Right ventricle myocardium superior (tissue), 1 donor: ENCODE measurements at regions not wholly inside any gene's neighbourhood (a gene's known extent, or its start where the extent isn't known, plus 50 kb on each side); places are given as distances from the start of the nearest gene placed in this dataset.
A peak's percentile ranks its signal among the peaks of the same experiment; 100 is the strongest.

Source experiments
- ATAC-seq: fragments of 200-7000 bp; cut with Tn5 transposase; one replicate; pipeline ENCODE4 v1.9.1; 2020; ENCODE audit warnings: mild to moderate bottlenecking; ENCODE audit not compliant: poor library complexity
- DNase-seq: peaks from one replicate; pipeline ENCODE4 v3.0.0-alpha.2; 2020
- intact Hi-C: fragments of 100-400 bp; cut with DNase I; formaldehyde crosslinking; loops from one replicate; pipeline ENCODE4 v1.11.2; 2022
- donor health status: DM: no; HTN: yes; CAD: no; lungs with severe emphysema.

- intact Hi-C loops: no loop called here
- ATAC-seq: no peak
Observed at GRCh38 chr18:46310258-46310657, 206.1 kb downstream of the HAUS1 start.

GRCh38 chr18:46310675-46311345 is 206.6 kb downstream of the HAUS1 start:
- no peak for ATAC-seq
- DNase-seq: no peak
- intact Hi-C loops: no loop called here

More at GRCh38 chr18:46310258-46310657, 206.1 kb downstream of the HAUS1 start:
- DNase-seq: no peak

GRCh38 chr18:46311491-46311890 is 207.3 kb downstream of the HAUS1 start:
- ATAC-seq (no peak), DNase-seq (no peak)
- intact Hi-C loops: no loop called here

- ATAC-seq (no peak), DNase-seq (no peak)
- intact Hi-C loops: no loop called here
Observed at GRCh38 chr18:46312221-46312620, 208.0 kb downstream of the HAUS1 start.

GRCh38 chr18:46313521-46313920 is 209.3 kb downstream of the HAUS1 start:
- ATAC-seq (no peak), DNase-seq (no peak)
- intact Hi-C loops: no loop called here

GRCh38 chr18:46314011-46314410 is 209.8 kb downstream of the HAUS1 start:
- no peak for DNase-seq
- intact Hi-C loops: no loop called here
- ATAC-seq: no peak

- DNase-seq (no peak), ATAC-seq (no peak)
- intact Hi-C loops: no loop called here
Observed at GRCh38 chr18:46315161-46315560, 211.0 kb downstream of the HAUS1 start.

GRCh38 chr18:46318356-46318755 is 214.2 kb downstream of the HAUS1 start:
- intact Hi-C loops: no loop called here
- ATAC-seq (no peak), DNase-seq (no peak)

GRCh38 chr18:46319783-46320182 is 215.6 kb downstream of the HAUS1 start:
- DNase-seq (no peak), ATAC-seq (no peak)

GRCh38 chr18:46320297-46320696 is 216.1 kb downstream of the HAUS1 start:
- ATAC-seq (no peak), DNase-seq (no peak)
- intact Hi-C loops: no loop called here

More at GRCh38 chr18:46319783-46320182, 215.6 kb downstream of the HAUS1 start:
- intact Hi-C loops: no loop called here

- ATAC-seq (no peak), DNase-seq (no peak)
- intact Hi-C loops: no loop called here
Observed at GRCh38 chr18:46320928-46321711, 216.9 kb downstream of the HAUS1 start.

GRCh38 chr18:46321955-46322354 is 217.8 kb downstream of the HAUS1 start:
- ATAC-seq (no peak), DNase-seq (no peak)
- intact Hi-C loops: no loop called here

- intact Hi-C loops: no loop called here
- no peak for DNase-seq
- no peak for ATAC-seq
Observed at GRCh38 chr18:46322411-46322891, 218.3 kb downstream of the HAUS1 start.

- ATAC-seq (no peak), DNase-seq (no peak)
- intact Hi-C loops: no loop called here
Observed at GRCh38 chr18:46322941-46323340, 218.8 kb downstream of the HAUS1 start.

- ATAC-seq (peak; percentile 74), DNase-seq (no peak)
- intact Hi-C loops: no loop called here
Observed at GRCh38 chr18:46324087-46324955, 220.1 kb downstream of the HAUS1 start.

- intact Hi-C loops: no loop called here
- DNase-seq: no peak
- ATAC-seq: no peak
Observed at GRCh38 chr18:46325895-46326294, 221.7 kb downstream of the HAUS1 start.

GRCh38 chr18:46329736-46330246 is 225.6 kb downstream of the HAUS1 start:
- DNase-seq: no peak
- intact Hi-C loops: loop anchor here (5.0 to 10.0 kb wide), 2 partner anchors 47 to 155 kb away; a partner anchor contains a TSS
- no peak for ATAC-seq

GRCh38 chr18:46331316-46331715 is 227.1 kb downstream of the HAUS1 start:
- DNase-seq: no peak
- intact Hi-C loops: loop anchor here (5.0 to 10.0 kb wide), 2 partner anchors 49 to 157 kb away; a partner anchor contains a TSS
- ATAC-seq: no peak

- intact Hi-C loops: loop anchor here (5.0 to 10.0 kb wide), 2 partner anchors 50 to 158 kb away; a partner anchor contains a TSS
- DNase-seq (no peak), ATAC-seq (no peak)
Observed at GRCh38 chr18:46332286-46332801, 228.2 kb downstream of the HAUS1 start.
